ENCODE measurements at regions not wholly inside any gene's neighbourhood (a gene's known extent, or its start where the extent isn't known, plus 50 kb on each side); places are given as distances from the start of the nearest gene placed in this dataset.
A peak's percentile ranks its signal among the peaks of the same experiment; 100 is the strongest.

GRCh38 chr3:168995129-168995528 is 668.4 kb downstream of the MECOM start:
- no peak overlapping the region for H3K4me3 ChIP-seq (ENCODE audit: low read depth, low read length)
- TF ChIP-seq, protein P1, sequence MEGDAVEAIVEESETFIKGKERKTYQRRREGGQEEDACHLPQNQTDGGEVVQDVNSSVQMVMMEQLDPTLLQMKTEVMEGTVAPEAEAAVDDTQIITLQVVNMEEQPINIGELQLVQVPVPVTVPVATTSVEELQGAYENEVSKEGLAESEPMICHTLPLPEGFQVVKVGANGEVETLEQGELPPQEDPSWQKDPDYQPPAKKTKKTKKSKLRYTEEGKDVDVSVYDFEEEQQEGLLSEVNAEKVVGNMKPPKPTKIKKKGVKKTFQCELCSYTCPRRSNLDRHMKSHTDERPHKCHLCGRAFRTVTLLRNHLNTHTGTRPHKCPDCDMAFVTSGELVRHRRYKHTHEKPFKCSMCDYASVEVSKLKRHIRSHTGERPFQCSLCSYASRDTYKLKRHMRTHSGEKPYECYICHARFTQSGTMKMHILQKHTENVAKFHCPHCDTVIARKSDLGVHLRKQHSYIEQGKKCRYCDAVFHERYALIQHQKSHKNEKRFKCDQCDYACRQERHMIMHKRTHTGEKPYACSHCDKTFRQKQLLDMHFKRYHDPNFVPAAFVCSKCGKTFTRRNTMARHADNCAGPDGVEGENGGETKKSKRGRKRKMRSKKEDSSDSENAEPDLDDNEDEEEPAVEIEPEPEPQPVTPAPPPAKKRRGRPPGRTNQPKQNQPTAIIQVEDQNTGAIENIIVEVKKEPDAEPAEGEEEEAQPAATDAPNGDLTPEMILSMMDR (conservative IDR thresholded peaks at IDR 0.05; ENCODE audit: low read depth, low read length), result no peak
- no peak for DNase-seq (ENCODE audit: low read depth)

DNA sequence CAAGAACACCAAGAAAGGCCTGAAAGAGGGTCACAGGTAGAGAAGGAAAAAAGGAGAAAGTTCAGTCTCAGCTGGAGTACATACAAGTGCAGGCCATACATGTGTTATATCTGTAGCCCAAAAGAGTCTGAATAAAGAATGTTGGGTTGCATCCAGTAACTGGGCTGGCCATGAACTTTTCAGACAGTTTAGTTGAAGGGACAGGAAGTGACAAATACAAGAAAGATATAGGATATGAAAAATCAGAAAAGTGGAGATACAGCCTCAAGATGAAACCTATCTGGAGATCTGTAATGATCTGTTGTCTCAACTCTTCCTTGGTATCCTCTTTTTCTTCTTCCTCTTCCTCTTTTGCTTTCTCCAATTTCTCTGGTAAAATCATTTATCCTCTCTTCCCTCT is 671.7 kb downstream of the MECOM start:
- DNase-seq (ENCODE audit: low read depth), result peak; percentile 25
- H3K4me3 ChIP-seq (ENCODE audit: low read depth, low read length), result no peak overlapping the region
- TF ChIP-seq, protein P1 (conservative IDR thresholded peaks at IDR 0.05; ENCODE audit: low read depth, low read length), result no peak

DNA sequence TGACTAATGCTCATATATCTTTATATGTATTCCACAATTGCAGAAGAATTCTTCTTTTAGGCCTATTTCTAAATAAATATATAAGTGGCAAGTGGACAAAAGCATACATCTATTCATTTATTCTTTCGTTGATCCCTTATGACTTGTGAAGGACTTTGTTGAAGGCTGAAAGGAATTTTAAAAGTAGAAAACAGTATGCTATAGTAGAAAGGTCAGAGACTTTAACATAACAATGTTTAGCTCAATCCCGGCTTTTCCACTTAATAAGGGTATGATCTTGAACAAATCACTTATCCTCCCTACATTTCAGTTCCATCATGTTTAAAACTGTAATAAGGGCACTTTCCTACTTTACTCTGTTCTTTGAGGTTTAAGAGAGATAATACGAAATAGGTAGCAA is 672.9 kb downstream of the MECOM start:
- TF ChIP-seq, protein P1 (conservative IDR thresholded peaks at IDR 0.05; ENCODE audit: low read depth, low read length), result no peak
- DNase-seq (ENCODE audit: low read depth), result no peak
- no peak overlapping the region for H3K4me3 ChIP-seq (ENCODE audit: low read depth, low read length)

DNA sequence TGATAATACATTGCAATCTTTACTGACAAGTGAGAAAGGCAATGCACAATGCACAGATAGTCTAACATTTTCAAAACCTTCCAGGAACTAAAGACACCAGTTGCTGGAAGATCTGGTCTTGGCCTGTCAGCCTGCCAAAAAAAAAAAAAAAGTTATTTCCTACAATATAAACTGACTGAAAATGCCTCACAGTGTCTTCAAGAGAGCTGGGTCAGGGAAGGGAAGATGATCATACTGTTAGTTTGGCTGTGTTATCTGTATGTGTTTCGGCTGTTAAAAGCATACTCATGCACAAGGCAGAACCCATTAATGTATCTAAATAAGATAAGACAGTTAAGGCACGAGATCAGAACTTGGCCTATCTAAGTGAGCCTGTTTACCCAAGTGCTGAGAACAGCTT is 673.4 kb downstream of the MECOM start:
- DNase-seq (ENCODE audit: low read depth), result peak; percentile 57
- TF ChIP-seq, protein P1 (conservative IDR thresholded peaks at IDR 0.05; ENCODE audit: low read depth, low read length), result no peak
- H3K4me3 ChIP-seq (ENCODE audit: low read depth, low read length), result no peak overlapping the region

DNA sequence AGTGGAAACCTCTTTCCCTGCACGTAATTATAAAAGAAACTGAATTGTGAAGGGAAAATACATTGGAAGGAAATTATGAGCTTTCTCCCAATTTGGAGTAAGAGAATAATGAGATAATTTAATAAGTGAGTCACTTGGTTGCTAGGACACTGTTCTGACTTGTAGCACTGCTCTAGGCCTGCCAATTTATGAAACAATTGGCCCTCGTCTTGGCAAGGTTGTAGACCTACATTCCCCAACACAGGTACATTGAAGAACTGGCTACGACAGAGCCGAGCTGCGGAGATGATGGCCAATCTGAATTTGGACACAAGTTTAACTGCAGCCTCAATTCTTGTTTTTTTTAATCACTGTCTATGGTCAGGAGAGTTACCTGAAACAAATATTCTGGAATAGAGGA is 674.1 kb downstream of the MECOM start:
- H3K4me3 ChIP-seq (ENCODE audit: low read depth, low read length), result no peak overlapping the region
- TF ChIP-seq, protein P1 (conservative IDR thresholded peaks at IDR 0.05; ENCODE audit: low read depth, low read length), result no peak
- peak; percentile 3 for DNase-seq (ENCODE audit: low read depth)

- no peak for DNase-seq (ENCODE audit: low read depth)
- H3K4me3 ChIP-seq (ENCODE audit: low read depth, low read length), result no peak overlapping the region
Observed at GRCh38 chr3:168988853-168989252, 674.7 kb downstream of the MECOM start.

DNA sequence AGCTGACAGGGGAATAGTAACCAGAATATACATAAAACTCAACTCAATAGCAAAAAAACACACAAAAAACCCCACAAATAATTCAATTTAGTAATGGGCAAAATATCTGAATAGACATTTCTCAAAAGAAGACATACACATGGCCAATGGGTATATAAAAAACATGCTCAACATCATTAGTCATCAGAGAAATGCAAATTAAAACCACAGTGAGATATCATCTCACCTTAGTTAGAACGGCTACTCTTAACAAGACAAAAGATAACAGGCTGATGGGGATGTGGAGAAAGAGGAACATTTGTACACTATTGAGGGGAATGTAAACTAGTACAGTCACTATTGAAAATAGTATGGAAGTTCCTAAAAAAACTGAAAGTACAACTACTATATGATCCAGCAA is 678.6 kb downstream of the MECOM start:
- no peak for DNase-seq (ENCODE audit: low read depth)
- TF ChIP-seq, protein P1 (conservative IDR thresholded peaks at IDR 0.05; ENCODE audit: low read depth, low read length), result no peak
- no peak overlapping the region for H3K4me3 ChIP-seq (ENCODE audit: low read depth, low read length)

More at GRCh38 chr3:168988853-168989252, 674.7 kb downstream of the MECOM start:
- TF ChIP-seq, protein P1 (conservative IDR thresholded peaks at IDR 0.05; ENCODE audit: low read depth, low read length), result no peak
